ENCODE measurements at regions not wholly inside any gene's neighbourhood (a gene's known extent, or its start where the extent isn't known, plus 50 kb on each side); places are given as distances from the start of the nearest gene placed in this dataset.
A peak's percentile ranks its signal among the peaks of the same experiment; 100 is the strongest.

GRCh38 chr20:51093240-51093763 is 70.4 kb upstream of the KCNG1 start:
- Mint-ChIP-seq H3K27ac (no peak overlapping the region), H3K27me3 (ENCODE audit: insufficient read depth) (peaks cover 31% of the 10 kb centered on the region), H3K4me1 (ENCODE audit: low read depth) (peaks cover 5% of the 10 kb centered on the region), H3K9me3 (no peaks in the 10 kb centered on the region), H3K36me3 (ENCODE audit: low read depth) (no peaks in the 10 kb centered on the region), H3K4me3 (no peak overlapping the region)
- DNase-seq (ENCODE audit: low spot score) = no peak
- intact Hi-C loops (cut with micrococcal nuclease) = no loop called here

GRCh38 chr20:51092338-51092737 is 69.4 kb upstream of the KCNG1 start:
- Mint-ChIP-seq H3K4me1 (ENCODE audit: low read depth) (peaks cover 5% of the 10 kb centered on the region), H3K9me3 (no peaks in the 10 kb centered on the region), H3K36me3 (ENCODE audit: low read depth) (no peaks in the 10 kb centered on the region), H3K27ac (no peak overlapping the region), H3K4me3 (no peak overlapping the region), H3K27me3 (ENCODE audit: insufficient read depth) (peaks cover 37% of the 10 kb centered on the region)
- DNase-seq (ENCODE audit: low spot score) = no peak
- intact Hi-C loops (cut with micrococcal nuclease) = no loop called here

DNA sequence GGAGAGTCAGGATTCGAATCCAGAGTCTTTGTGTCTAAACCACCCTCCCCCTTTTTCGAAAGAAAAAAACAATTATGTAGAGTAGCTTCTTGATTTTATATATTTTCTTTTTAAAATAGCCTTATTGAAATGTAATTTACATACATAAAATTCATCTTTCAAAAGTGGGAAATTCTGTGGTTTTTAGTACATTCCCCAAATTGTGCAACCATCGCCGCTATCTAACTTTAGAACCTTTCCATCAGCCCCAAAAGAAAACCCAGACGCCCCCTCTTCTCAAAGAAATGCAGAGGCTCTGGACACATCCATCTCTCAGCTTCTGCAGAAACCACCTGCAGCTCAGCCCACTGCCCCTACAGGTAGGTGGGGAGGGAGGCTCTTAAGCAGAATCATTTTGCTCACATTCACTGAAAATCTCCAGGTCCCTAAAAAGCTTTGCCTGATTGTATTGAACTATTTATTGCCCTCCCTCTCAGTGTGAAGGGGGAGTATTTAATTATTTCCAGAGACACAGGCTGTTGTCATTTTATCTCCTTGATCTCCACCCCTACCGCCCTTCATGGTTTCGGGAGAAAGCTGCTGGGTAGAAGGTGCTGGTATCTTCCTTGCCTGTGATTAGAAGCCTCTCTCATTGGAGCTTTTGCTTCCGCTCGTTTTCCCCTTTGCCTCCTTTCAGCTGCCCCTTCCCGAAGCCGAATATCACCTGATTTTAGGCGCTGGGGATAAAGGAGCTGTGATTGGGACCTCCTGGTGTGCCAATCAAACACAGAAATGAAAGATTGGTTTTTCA is 68.7 kb upstream of the KCNG1 start:
- peaks cover 37% of the 10 kb centered on the region for H3K27me3 Mint-ChIP-seq (ENCODE audit: insufficient read depth)
- H3K9me3 Mint-ChIP-seq = no peaks in the 10 kb centered on the region
- intact Hi-C loops (cut with micrococcal nuclease) = no loop called here
- no peak overlapping the region for H3K27ac Mint-ChIP-seq
- H3K4me3 Mint-ChIP-seq = peak overlapping the region; percentile 4
- peaks cover 5% of the 10 kb centered on the region for H3K4me1 Mint-ChIP-seq (ENCODE audit: low read depth)
- no peak for DNase-seq (ENCODE audit: low spot score)
- no peaks in the 10 kb centered on the region for H3K36me3 Mint-ChIP-seq (ENCODE audit: low read depth)

DNA sequence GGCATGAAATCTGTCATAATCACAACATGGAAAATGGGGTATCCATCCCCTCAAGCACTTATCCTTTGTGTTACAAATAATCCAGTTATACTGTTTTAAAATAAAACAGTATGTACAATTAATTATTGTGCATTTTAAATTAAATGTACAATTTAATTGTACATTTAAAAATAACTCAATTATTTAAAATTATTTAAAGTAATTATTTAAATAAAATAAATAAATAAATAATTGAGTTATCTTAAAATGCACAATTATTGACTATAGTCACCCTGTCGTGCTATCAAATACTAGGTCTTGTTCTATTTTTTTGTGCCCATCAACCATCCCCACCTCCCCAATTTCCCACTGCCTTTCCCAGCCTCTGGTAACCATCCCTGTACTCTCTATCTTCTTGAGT is 66.9 kb upstream of the KCNG1 start:
- Mint-ChIP-seq H3K9me3 (no peaks in the 10 kb centered on the region), H3K27me3 (ENCODE audit: insufficient read depth) (peaks cover 37% of the 10 kb centered on the region), H3K27ac (no peak overlapping the region), H3K4me1 (ENCODE audit: low read depth) (peaks cover 5% of the 10 kb centered on the region), H3K4me3 (no peak overlapping the region), H3K36me3 (ENCODE audit: low read depth) (no peaks in the 10 kb centered on the region)
- DNase-seq (ENCODE audit: low spot score) = no peak
- intact Hi-C loops (cut with micrococcal nuclease) = no loop called here

DNA sequence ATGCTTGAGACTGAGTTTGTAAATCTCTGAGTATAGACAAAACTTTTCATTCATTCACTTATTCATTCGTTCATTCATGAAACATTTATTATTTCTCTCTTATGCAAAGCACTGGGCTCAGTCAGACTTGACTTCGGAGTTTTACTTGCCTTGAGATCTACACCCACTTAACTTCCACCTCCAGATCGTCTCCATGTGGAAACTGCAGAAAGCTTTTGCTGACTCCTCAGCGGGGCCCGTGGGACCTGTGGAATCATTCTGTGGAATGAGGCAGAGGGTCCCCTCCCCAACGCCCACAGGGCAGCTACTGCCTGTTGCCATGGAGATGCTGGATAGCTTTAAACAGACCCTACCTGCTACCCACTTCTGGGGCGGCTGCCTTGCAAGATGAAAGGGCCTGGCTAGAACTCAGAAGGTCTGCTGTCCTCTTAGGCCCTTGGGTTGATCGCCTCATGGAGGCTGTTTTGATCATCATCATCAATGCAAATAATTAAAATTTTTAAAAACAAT is 66.4 kb upstream of the KCNG1 start:
- intact Hi-C loops (cut with micrococcal nuclease) = no loop called here
- no peaks in the 10 kb centered on the region for H3K9me3 Mint-ChIP-seq
- peaks cover 37% of the 10 kb centered on the region for H3K27me3 Mint-ChIP-seq (ENCODE audit: insufficient read depth)
- H3K36me3 Mint-ChIP-seq (ENCODE audit: low read depth) = no peaks in the 10 kb centered on the region
- H3K4me1 Mint-ChIP-seq (ENCODE audit: low read depth) = peaks cover 5% of the 10 kb centered on the region
- no peak overlapping the region for H3K4me3 Mint-ChIP-seq
- no peak for DNase-seq (ENCODE audit: low spot score)
- H3K27ac Mint-ChIP-seq = no peak overlapping the region

DNA sequence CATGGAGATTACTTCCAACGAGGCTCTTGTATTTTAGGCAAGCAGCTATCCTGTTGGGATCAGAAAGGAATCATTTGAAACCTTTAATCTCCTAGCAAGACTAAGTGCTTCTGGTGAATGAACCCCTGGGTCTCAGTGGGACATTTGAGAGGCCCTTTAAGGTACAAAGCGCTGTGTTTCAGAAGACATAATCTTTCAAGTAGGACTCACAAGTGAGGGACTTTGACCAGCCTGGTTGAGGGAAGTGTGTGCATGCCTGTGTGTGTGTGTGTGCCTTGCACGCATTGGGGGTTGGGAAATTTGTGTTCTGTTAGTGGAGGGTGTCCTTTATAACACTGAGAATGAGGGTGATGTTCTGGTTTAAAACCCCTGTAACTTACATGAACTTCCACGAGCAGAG is 64.4 kb upstream of the KCNG1 start:
- H3K9me3 Mint-ChIP-seq = no peaks in the 10 kb centered on the region
- no peak for DNase-seq (ENCODE audit: low spot score)
- H3K4me3 Mint-ChIP-seq = no peak overlapping the region
- H3K4me1 Mint-ChIP-seq (ENCODE audit: low read depth) = peaks cover under 1% of the 10 kb centered on the region
- peaks cover 34% of the 10 kb centered on the region for H3K27me3 Mint-ChIP-seq (ENCODE audit: insufficient read depth)
- no peaks in the 10 kb centered on the region for H3K36me3 Mint-ChIP-seq (ENCODE audit: low read depth)
- H3K27ac Mint-ChIP-seq = no peak overlapping the region
- intact Hi-C loops (cut with micrococcal nuclease) = no loop called here

GRCh38 chr20:51085769-51086168 is 62.9 kb upstream of the KCNG1 start:
- Mint-ChIP-seq H3K4me1 (ENCODE audit: low read depth) (no peaks in the 10 kb centered on the region), H3K9me3 (no peaks in the 10 kb centered on the region), H3K27ac (no peak overlapping the region), H3K27me3 (ENCODE audit: insufficient read depth) (peaks cover 21% of the 10 kb centered on the region), H3K36me3 (ENCODE audit: low read depth) (no peaks in the 10 kb centered on the region), H3K4me3 (no peak overlapping the region)
- intact Hi-C loops (cut with micrococcal nuclease) = no loop called here
- DNase-seq (ENCODE audit: low spot score) = no peak

DNA sequence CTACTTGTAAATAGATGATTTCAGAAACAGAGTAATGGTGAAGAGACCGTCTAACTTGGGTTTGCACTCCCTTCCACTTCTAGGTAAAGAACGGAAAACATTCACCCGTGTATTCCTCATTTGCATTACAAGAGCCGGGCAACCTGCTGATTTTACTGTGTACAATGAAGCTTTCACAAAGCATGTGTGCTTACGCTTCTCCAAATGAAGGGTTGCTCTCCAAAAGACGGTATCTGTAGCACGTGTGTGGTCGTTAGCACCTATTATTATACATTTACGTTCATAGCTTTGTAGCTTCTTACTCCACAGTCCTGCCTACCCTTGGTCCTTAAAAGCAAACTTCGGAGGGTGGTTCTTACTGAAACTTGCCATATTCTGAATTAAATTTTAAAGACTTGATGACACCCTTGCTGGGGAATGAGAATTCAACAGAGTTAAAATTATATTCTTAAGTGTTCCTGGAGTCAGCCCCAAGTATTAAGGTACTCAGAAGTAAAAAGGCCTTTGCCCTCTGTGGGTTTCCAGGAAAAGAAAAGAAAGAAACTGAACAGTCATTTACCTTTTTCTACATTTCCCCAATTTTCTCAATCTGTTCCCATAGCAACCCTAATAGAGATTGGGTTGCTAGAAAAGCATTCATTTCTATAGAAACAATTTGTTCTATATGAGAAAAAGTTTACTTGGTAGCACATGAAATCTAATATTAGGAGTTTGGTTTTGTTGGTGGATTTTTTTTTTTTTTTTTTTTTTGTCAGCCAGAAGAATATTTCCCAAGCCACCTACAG is 61.9 kb upstream of the KCNG1 start:
- DNase-seq (ENCODE audit: low spot score) = no peak
- Mint-ChIP-seq H3K9me3 (no peaks in the 10 kb centered on the region), H3K4me3 (no peak overlapping the region), H3K27me3 (ENCODE audit: insufficient read depth) (peaks cover 18% of the 10 kb centered on the region), H3K27ac (no peak overlapping the region), H3K36me3 (ENCODE audit: low read depth) (no peaks in the 10 kb centered on the region), H3K4me1 (ENCODE audit: low read depth) (no peaks in the 10 kb centered on the region)
- intact Hi-C loops (cut with micrococcal nuclease) = no loop called here

- Mint-ChIP-seq H3K9me3 (no peaks in the 10 kb centered on the region), H3K27me3 (ENCODE audit: insufficient read depth) (peaks cover 22% of the 10 kb centered on the region), H3K36me3 (ENCODE audit: low read depth) (no peaks in the 10 kb centered on the region), H3K27ac (no peak overlapping the region), H3K4me1 (ENCODE audit: low read depth) (no peaks in the 10 kb centered on the region), H3K4me3 (no peak overlapping the region)
- DNase-seq (ENCODE audit: low spot score) = no peak
- intact Hi-C loops (cut with micrococcal nuclease) = no loop called here
Measured at GRCh38 chr20:51083447-51083846, 60.5 kb upstream of the KCNG1 start.

DNA sequence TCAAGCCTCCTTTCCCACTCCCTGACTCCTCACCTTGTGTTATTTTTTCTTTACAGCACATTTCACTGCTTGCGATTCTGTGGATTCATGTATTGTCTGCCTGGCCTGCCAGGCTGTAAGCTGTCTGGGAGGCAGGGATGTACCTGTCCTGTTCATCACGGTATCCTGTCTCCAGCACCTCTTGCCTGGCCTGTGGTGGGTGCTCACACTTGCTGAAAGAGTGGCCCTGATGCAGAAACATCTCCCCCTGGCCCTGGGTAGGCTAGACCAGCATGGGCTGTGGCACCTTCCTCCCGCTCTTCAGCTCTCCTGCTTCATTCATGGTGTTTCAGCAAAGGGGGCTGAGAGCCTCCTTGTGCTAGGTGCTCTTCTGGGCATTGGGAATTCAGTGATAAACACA is 60.1 kb upstream of the KCNG1 start:
- no peaks in the 10 kb centered on the region for H3K4me1 Mint-ChIP-seq (ENCODE audit: low read depth)
- H3K4me3 Mint-ChIP-seq = no peak overlapping the region
- peaks cover 21% of the 10 kb centered on the region for H3K27me3 Mint-ChIP-seq (ENCODE audit: insufficient read depth)
- DNase-seq (ENCODE audit: low spot score) = no peak
- no peak overlapping the region for H3K27ac Mint-ChIP-seq
- no peaks in the 10 kb centered on the region for H3K36me3 Mint-ChIP-seq (ENCODE audit: low read depth)
- H3K9me3 Mint-ChIP-seq = no peaks in the 10 kb centered on the region
- intact Hi-C loops (cut with micrococcal nuclease) = no loop called here

DNA sequence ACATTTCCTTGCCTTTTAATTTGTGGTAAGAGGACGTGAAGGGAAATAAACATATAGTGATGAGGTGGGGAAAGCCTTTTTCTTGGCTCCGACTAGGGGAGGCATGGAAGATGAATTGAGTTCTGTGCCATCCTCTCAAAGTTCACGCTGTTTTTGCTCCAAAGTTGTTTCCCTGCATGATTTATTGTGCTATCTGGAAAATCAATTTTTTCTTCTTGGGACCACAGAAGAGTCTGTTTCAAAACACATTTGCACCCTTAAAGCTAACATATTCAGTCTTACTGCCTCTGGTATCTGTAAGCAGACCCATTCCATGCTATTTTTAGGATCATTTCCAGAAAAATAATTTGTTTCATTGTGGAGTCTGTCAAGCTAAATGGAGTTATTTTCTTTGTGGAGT is 57.6 kb upstream of the KCNG1 start:
- intact Hi-C loops (cut with micrococcal nuclease) = no loop called here
- peaks cover 18% of the 10 kb centered on the region for H3K27me3 Mint-ChIP-seq (ENCODE audit: insufficient read depth)
- H3K36me3 Mint-ChIP-seq (ENCODE audit: low read depth) = no peaks in the 10 kb centered on the region
- H3K4me1 Mint-ChIP-seq (ENCODE audit: low read depth) = no peaks in the 10 kb centered on the region
- DNase-seq (ENCODE audit: low spot score) = no peak
- H3K9me3 Mint-ChIP-seq = no peaks in the 10 kb centered on the region
- H3K4me3 Mint-ChIP-seq = no peak overlapping the region
- H3K27ac Mint-ChIP-seq = no peak overlapping the region

DNA sequence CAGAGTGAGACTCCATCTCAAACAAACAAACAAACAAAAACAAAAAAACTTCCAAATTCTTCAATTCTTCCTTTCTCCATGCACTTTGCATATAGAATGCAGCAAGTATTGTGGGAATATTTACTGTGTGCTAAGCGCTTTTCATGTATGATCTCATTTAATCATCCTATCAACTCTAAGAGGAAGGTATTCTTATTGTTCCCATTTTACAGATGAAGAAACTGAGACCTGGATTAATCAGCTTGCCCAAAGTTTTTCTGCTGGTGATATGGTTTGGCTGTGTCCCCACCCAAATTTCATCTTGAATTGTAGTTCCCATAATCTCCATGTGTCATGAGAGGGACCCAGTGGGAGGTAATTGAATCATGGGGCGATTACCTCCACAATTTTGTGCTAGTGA is 56.6 kb upstream of the KCNG1 start:
- DNase-seq (ENCODE audit: low spot score) = no peak
- no peaks in the 10 kb centered on the region for H3K4me1 Mint-ChIP-seq (ENCODE audit: low read depth)
- no peak overlapping the region for H3K4me3 Mint-ChIP-seq
- intact Hi-C loops (cut with micrococcal nuclease) = no loop called here
- no peaks in the 10 kb centered on the region for H3K9me3 Mint-ChIP-seq
- H3K36me3 Mint-ChIP-seq (ENCODE audit: low read depth) = no peaks in the 10 kb centered on the region
- H3K27ac Mint-ChIP-seq = no peak overlapping the region
- H3K27me3 Mint-ChIP-seq (ENCODE audit: insufficient read depth) = peaks cover 21% of the 10 kb centered on the region

GRCh38 chr20:51077686-51078060 is 54.8 kb upstream of the KCNG1 start:
- H3K27ac Mint-ChIP-seq = no peak overlapping the region
- no peaks in the 10 kb centered on the region for H3K36me3 Mint-ChIP-seq (ENCODE audit: low read depth)
- no peaks in the 10 kb centered on the region for H3K9me3 Mint-ChIP-seq
- H3K27me3 Mint-ChIP-seq (ENCODE audit: insufficient read depth) = peaks cover 18% of the 10 kb centered on the region
- H3K4me3 Mint-ChIP-seq = no peak overlapping the region
- no peaks in the 10 kb centered on the region for H3K4me1 Mint-ChIP-seq (ENCODE audit: low read depth)
- no peak for DNase-seq (ENCODE audit: low spot score)
- intact Hi-C loops (cut with micrococcal nuclease) = no loop called here
